H1 (cell line): ENCODE measurements at regions not wholly inside any gene's neighbourhood (a gene's known extent, or its start where the extent isn't known, plus 50 kb on each side); places are given as distances from the start of the nearest gene placed in this dataset.

Experiments
- KDM1A ChIP-seq: fragments of 200-600, 300-600 bp; sonication (generic); IDR thresholded peaks from 2 replicates; pipeline ENCODE4 v1.7.1; 2016; ENCODE audit warnings: mild to moderate bottlenecking, low read length, borderline replicate concordance
- TF ChIP-seq, protein P1 (sequence below): IDR thresholded peaks from 2 replicates; pipeline ENCODE4 v1.6.1; 2011; ENCODE audit warnings: low read length, improper control_type of control experiment

DNA sequence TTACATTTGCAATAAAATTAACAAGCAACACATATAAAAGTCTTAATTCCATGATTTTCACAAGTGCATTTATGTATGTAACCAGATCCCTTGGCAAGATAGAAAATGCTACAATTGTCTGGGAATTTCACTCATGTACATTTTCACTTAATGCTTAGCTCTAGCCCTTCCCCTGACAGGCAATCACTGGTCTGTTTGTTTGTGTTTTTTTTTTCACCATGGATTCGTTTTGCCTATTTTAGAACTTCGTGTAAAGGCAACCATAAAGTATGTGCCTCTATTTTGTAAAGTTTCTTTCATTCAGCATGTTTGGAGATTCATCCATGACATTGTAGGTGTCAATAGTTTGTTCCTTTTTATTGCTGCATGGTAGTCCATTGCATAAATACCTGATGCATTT, 260.9 kb upstream of the SLCO3A1 start:
- TF ChIP-seq, protein P1, sequence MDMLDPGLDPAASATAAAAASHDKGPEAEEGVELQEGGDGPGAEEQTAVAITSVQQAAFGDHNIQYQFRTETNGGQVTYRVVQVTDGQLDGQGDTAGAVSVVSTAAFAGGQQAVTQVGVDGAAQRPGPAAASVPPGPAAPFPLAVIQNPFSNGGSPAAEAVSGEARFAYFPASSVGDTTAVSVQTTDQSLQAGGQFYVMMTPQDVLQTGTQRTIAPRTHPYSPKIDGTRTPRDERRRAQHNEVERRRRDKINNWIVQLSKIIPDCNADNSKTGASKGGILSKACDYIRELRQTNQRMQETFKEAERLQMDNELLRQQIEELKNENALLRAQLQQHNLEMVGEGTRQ = no peak
- no peak for TF ChIP-seq KDM1A
